ENCODE measurements at regions not wholly inside any gene's neighbourhood (a gene's known extent, or its start where the extent isn't known, plus 50 kb on each side); places are given as distances from the start of the nearest gene placed in this dataset.

DNA sequence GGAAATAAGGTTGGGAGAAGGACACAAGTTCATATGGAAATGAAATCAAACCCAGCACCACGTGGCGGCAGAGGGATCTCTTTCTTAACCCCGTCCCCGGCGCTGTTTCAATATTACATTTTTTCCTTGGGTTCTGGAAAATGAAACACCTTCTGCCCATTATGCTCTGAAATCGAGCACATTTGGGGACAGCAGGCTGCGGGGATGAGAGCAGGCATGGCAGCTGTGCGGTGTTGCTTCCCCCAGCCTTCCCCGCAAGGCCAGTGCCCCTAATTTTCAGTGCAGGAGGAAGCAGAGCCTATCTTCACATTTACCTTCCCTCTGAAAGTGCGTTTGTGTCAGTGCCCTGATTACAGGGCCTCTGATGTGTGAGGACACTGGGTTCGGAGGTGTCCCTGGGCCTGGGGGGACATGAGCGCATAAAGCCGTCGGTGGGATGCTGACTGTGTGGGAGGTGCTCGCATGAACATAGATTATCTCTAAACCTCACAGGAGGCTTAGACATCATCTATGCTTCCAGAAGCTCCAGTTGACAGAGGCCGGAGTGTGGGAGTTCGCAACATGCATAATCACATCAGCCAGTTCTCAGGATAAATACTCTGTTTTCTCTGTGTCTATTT lies 921.3 kb downstream of the BRD1 start:
- Histone ChIP-seq H3K27ac (no peak overlapping the region), H3K4me3 (no peak overlapping the region), H3K4me1 (ENCODE audit: control insufficient read depth in 1 of 2, low read depth in 2 of 2) (no peaks in the 10 kb centered on the region), H3K9me3 (no peaks in the 10 kb centered on the region), H3K27me3 (replicated peaks; ENCODE audit: insufficient read depth) (no peaks in the 10 kb centered on the region), H3K36me3 (no peaks in the 10 kb centered on the region)
- TF ChIP-seq, protein P1, sequence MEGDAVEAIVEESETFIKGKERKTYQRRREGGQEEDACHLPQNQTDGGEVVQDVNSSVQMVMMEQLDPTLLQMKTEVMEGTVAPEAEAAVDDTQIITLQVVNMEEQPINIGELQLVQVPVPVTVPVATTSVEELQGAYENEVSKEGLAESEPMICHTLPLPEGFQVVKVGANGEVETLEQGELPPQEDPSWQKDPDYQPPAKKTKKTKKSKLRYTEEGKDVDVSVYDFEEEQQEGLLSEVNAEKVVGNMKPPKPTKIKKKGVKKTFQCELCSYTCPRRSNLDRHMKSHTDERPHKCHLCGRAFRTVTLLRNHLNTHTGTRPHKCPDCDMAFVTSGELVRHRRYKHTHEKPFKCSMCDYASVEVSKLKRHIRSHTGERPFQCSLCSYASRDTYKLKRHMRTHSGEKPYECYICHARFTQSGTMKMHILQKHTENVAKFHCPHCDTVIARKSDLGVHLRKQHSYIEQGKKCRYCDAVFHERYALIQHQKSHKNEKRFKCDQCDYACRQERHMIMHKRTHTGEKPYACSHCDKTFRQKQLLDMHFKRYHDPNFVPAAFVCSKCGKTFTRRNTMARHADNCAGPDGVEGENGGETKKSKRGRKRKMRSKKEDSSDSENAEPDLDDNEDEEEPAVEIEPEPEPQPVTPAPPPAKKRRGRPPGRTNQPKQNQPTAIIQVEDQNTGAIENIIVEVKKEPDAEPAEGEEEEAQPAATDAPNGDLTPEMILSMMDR (IDR thresholded peaks at IDR 0.05), result no peak
- ATAC-seq (ENCODE audit: insufficient number of reproducible peaks, low FRiP score, low read depth) (no peak), DNase-seq (ENCODE audit: low spot score) (no peak)

GRCh38 chr22:48905206-48905975 lies 922.3 kb downstream of the BRD1 start:
- no peak for ATAC-seq (ENCODE audit: insufficient number of reproducible peaks, low FRiP score, low read depth)
- no peaks in the 10 kb centered on the region for H3K9me3 ChIP-seq
- H3K4me1 ChIP-seq (ENCODE audit: control insufficient read depth in 1 of 2, low read depth in 2 of 2), result no peaks in the 10 kb centered on the region
- no peaks in the 10 kb centered on the region for H3K36me3 ChIP-seq
- DNase-seq (ENCODE audit: low spot score), result no peak
- H3K27ac ChIP-seq, result no peak overlapping the region
- no peaks in the 10 kb centered on the region for H3K27me3 ChIP-seq (replicated peaks; ENCODE audit: insufficient read depth)
- TF ChIP-seq, protein P1 (IDR thresholded peaks at IDR 0.05), result no peak
- H3K4me3 ChIP-seq, result no peak overlapping the region

DNA sequence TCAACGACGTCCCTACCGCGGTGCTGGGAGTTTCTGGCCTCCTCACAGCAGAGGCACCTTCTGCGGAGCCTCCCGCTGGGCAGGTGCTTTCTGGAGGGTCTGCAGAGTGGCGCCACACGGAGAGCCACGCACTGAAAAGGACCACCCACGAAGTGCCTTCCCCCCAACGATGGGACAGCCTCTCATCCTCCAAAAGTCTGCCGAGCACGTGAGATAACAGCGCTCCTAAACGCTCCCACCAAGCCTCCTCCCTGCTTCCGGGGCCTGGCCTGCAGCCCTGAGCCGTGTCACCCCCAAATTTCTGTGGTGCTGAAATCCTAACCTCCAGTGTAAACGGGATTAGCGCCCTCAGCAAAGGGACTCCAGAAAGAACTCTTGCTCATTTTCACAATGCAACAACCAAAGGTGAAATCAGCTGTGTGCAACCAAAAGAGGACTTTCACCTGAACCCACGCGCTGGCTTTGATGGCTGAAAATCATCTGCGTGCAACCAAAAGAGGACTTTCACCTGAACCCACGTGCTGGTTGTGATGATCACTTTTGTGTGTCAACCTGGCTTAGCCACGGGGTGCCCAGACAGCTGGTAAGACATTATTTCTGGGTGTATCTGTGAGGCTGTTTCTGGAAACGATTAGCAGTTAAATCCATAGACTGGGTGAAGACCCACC lies 924.6 kb downstream of the BRD1 start:
- no peaks in the 10 kb centered on the region for H3K27me3 ChIP-seq (replicated peaks; ENCODE audit: insufficient read depth)
- no peaks in the 10 kb centered on the region for H3K36me3 ChIP-seq
- ATAC-seq (ENCODE audit: insufficient number of reproducible peaks, low FRiP score, low read depth) (no peak), DNase-seq (ENCODE audit: low spot score) (no peak)
- no peak overlapping the region for H3K27ac ChIP-seq
- no peak overlapping the region for H3K4me3 ChIP-seq
- H3K9me3 ChIP-seq, result no peaks in the 10 kb centered on the region
- TF ChIP-seq, protein P1 (IDR thresholded peaks at IDR 0.05), result no peak
- no peaks in the 10 kb centered on the region for H3K4me1 ChIP-seq (ENCODE audit: control insufficient read depth in 1 of 2, low read depth in 2 of 2)

DNA sequence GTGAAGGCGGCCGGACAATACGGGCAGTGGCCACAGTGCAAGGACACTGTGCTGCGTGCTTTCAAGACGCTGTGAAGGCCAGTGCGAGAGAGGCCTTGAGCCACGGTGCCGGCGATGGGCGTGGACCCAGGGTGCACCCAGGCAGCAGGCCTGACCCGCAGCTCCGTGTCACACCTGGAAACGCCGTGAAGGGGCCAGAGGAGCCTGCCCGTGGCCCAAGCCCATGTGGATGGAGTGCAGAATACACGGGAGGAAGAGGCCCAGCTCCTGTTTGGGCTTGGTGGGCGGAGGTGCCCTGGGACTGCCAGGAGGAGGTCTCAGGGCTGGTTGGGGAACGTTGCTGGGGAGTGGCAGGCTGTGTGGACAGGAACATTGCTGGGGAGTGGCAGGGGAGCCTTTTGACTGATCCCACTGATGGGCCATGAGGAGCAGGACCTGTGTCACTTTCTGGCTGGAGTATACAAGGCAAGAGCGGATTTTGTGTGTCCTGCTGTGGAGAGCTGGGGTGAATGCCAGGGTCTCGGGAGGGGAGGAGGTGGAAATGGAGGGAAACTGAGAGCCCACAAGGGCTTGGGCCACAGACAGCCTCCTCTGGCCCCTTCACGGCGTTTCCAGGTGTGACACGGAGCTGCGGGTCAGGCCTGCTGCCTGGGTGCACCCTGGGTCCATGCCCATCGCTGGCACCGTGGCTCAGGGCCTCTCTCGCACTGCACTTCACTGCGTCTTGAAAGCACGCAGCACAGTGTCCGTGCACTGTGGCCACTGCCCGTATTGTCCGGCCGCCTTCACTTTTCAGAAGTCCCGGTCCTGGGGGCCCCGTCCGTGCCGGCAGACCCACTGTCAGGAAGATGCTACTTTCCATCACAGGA lies 925.4 kb downstream of the BRD1 start:
- Histone ChIP-seq H3K36me3 (no peaks in the 10 kb centered on the region), H3K4me3 (no peak overlapping the region), H3K27me3 (replicated peaks; ENCODE audit: insufficient read depth) (no peaks in the 10 kb centered on the region), H3K9me3 (no peaks in the 10 kb centered on the region), H3K4me1 (ENCODE audit: control insufficient read depth in 1 of 2, low read depth in 2 of 2) (no peaks in the 10 kb centered on the region), H3K27ac (no peak overlapping the region)
- ATAC-seq (ENCODE audit: insufficient number of reproducible peaks, low FRiP score, low read depth) (no peak), DNase-seq (ENCODE audit: low spot score) (no peak)
- TF ChIP-seq, protein P1 (IDR thresholded peaks at IDR 0.05), result no peak
